IMR-90 (cell line): ENCODE measurements at regions not wholly inside any gene's neighbourhood (a gene's known extent, or its start where the extent isn't known, plus 50 kb on each side); places are given as distances from the start of the nearest gene placed in this dataset.
"Not testable (repeated sequence)": the region's sequence is repeated elsewhere in the genome, so short reads cannot be mapped to it uniquely, and the experiment has no call there.

Experiments
- BHLHE40 ChIP-seq: fragments of 150-350 bp; IDR thresholded peaks from 2 replicates; pipeline ENCODE4 v1.6.1; 2016; ENCODE audit warnings: mild to moderate bottlenecking, low read depth, low read length
- CEBPB ChIP-seq: IDR thresholded peaks from 2 replicates; pipeline ENCODE4 v1.6.1; 2012; ENCODE audit warnings: low read depth, low read length, improper control_type of control experiment
- MAZ ChIP-seq: IDR thresholded peaks from 2 replicates; pipeline ENCODE4 v1.6.1; 2012; ENCODE audit warnings: low read depth, mild to moderate bottlenecking, low read length, improper control_type of control experiment, moderate library complexity, borderline replicate concordance
- MXI1 ChIP-seq: IDR thresholded peaks from 2 replicates; pipeline ENCODE4 v1.6.1; 2012; ENCODE audit warnings: low read depth, mild to moderate bottlenecking, low read length, moderate library complexity, borderline replicate concordance
- POLR2A ChIP-seq: IDR thresholded peaks from 2 replicates; pipeline ENCODE4 v1.6.1; 2012; ENCODE audit warnings: mild to moderate bottlenecking, low read depth, low read length
- SMC3 ChIP-seq: fragments of 150-350 bp; IDR thresholded peaks from 2 replicates; pipeline ENCODE4 v1.6.1; 2016; ENCODE audit warnings: low read depth, mild to moderate bottlenecking, antibody characterized with exemption, low read length, moderate library complexity
- TF ChIP-seq, protein P1 (sequence below): conservative IDR thresholded peaks from 2 replicates; pipeline ENCODE4 v1.5.1; 2012; ENCODE audit warnings: mild to moderate bottlenecking, low read depth, low read length, improper control_type of control experiment
- TF ChIP-seq, protein P2 (sequence below): fragments of 150-350 bp; IDR thresholded peaks from 2 replicates; pipeline ENCODE4 v1.6.1; 2017; ENCODE audit warnings: mild to moderate bottlenecking, antibody characterized with exemption, low read length, low read depth

DNA sequence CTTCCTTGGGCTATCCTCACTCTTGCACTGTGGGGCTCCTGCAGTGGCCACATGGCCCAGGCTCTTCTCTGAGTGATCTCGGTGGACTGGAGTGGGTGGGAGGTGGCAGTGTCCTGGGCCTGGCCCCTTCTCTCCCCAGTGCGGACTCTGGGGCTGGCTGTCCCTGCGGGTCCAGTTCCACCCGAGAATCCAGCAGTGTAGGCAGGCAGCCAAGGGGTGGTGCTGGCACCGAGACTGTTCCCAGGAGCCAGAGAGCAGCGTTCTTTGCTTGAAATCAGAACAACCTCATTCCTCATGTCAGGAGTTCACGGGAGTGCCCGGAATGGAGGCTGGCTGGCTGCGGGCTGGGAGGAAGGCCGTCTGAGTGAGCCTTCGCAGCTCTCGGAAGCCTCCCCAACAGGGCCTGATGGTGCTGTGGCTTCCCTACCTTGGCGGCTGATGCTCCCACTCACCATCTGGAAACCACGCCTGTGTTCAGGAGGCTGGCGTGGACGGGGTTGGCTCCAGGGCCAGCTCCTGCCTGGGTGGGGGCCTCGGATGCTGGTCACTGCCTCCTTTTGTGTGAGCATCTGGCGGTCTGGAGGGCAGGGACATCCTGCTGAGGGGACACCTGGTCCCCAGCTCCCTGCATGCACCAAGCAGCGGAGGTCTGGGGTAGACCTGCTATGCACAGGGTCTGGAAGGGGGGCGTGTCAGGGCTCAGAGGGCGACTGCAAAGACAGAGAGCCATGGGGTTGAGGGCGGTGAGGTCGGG is 238.9 kb downstream of the TMEM121 start:
- TF ChIP-seq, protein P1, sequence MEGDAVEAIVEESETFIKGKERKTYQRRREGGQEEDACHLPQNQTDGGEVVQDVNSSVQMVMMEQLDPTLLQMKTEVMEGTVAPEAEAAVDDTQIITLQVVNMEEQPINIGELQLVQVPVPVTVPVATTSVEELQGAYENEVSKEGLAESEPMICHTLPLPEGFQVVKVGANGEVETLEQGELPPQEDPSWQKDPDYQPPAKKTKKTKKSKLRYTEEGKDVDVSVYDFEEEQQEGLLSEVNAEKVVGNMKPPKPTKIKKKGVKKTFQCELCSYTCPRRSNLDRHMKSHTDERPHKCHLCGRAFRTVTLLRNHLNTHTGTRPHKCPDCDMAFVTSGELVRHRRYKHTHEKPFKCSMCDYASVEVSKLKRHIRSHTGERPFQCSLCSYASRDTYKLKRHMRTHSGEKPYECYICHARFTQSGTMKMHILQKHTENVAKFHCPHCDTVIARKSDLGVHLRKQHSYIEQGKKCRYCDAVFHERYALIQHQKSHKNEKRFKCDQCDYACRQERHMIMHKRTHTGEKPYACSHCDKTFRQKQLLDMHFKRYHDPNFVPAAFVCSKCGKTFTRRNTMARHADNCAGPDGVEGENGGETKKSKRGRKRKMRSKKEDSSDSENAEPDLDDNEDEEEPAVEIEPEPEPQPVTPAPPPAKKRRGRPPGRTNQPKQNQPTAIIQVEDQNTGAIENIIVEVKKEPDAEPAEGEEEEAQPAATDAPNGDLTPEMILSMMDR, result not testable (repeated sequence)
- not testable (repeated sequence) for TF ChIP-seq CEBPB, MXI1, POLR2A, BHLHE40, SMC3, MAZ
- TF ChIP-seq, protein P2, sequence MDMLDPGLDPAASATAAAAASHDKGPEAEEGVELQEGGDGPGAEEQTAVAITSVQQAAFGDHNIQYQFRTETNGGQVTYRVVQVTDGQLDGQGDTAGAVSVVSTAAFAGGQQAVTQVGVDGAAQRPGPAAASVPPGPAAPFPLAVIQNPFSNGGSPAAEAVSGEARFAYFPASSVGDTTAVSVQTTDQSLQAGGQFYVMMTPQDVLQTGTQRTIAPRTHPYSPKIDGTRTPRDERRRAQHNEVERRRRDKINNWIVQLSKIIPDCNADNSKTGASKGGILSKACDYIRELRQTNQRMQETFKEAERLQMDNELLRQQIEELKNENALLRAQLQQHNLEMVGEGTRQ, result not testable (repeated sequence)
